ENCODE measurements at regions not wholly inside any gene's neighbourhood (a gene's known extent, or its start where the extent isn't known, plus 50 kb on each side); places are given as distances from the start of the nearest gene placed in this dataset.

DNA sequence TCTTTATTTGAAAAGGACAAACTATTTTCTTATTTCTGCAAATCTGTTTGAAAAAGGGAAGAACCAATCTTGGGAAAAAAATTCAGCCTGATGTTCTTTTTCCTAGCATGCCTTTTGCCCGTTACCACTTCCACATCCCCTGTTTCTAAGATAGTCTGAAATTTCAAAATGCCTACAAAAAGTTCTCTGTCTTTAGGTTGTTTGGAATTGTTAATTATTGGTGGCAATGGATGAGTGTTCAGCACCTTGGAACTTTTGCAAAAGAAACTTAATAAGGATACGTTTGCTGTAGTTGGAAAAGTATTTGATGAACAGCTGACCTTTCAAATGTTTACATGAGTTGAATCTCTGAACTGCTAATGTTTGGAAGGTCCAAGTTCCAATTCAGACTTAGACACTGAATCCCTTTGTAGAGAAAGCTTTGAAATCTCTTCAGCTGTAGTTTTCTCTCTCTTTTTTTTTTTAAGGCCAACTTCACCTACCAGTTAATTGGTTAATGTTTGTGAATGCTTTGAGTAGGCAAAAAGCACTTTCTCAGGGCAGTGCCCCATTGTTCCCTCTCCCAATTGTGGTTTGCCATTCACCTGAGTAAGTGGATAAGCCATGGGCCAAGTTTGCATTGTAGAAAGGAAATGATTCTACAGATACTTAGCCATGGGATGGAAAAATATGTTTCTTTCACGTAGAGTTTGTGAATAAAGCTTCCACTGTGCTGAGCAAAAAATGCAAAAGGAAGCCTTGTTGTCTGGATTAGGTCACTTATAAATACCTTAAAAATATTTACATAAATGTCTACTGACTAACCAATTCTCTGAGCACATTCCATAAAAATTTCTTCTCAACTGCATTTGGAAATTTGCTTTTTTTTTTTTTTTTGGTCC is 156.4 kb upstream of the ELL2 start:
- Histone ChIP-seq H3K9me3 (no peaks in the 10 kb centered on the region), H3K27me3 (no peaks in the 10 kb centered on the region), H3K27ac (no peak overlapping the region), H3K36me3 (no peaks in the 10 kb centered on the region), H3K4me1 (peaks cover 0 to 2% of the 10 kb centered on the region in 2 donors), H3K4me3 (replicated peaks in 1 of 3) (no peak overlapping the region)
- intact Hi-C loops (cut with DNase I): no loop called here
- TF ChIP-seq, protein P1, sequence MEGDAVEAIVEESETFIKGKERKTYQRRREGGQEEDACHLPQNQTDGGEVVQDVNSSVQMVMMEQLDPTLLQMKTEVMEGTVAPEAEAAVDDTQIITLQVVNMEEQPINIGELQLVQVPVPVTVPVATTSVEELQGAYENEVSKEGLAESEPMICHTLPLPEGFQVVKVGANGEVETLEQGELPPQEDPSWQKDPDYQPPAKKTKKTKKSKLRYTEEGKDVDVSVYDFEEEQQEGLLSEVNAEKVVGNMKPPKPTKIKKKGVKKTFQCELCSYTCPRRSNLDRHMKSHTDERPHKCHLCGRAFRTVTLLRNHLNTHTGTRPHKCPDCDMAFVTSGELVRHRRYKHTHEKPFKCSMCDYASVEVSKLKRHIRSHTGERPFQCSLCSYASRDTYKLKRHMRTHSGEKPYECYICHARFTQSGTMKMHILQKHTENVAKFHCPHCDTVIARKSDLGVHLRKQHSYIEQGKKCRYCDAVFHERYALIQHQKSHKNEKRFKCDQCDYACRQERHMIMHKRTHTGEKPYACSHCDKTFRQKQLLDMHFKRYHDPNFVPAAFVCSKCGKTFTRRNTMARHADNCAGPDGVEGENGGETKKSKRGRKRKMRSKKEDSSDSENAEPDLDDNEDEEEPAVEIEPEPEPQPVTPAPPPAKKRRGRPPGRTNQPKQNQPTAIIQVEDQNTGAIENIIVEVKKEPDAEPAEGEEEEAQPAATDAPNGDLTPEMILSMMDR (IDR thresholded peaks at IDR 0.05): no peak
- TF ChIP-seq POLR2A (IDR thresholded peaks at IDR 0.05): no peak
- 84 to 87% methylated on average over 3 of the region's 3 CpGs for WGBS, 2 donors
- DNase-seq: no peak

DNA sequence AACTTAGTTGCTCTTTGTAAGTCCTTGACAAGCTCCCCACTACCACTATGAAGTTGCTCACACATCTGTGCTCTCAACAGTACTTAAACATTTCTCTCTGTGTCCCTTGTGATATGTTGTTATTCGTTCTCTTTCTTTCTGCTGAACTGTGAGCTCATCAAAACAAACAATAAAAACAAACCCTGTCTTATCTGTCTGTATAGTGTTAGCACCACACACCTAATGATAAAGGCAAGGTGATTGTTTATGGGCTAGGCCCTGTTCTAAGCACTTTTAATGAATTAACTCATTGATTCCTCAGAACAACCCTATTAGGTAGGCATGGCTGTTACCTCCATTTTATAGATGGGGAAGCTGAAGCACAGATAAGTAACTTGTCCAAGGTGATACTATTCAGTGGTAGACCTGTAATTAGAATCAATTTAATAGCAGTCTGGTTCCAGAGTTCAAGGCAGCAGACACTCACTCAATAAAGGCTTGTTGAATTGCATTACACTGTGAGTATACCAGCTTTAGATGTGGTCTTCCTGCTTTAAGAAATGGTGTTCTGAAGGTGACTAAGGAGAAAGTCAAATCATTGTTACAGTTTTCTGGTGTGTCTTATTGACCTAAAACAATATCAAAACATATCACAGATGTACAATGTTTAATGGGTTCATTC is 153.6 kb upstream of the ELL2 start:
- H3K27ac ChIP-seq: no peak overlapping the region
- intact Hi-C loops (cut with DNase I): no loop called here
- 92 to 98% methylated on average over 1 of the region's 1 CpG for WGBS, 2 donors

DNA sequence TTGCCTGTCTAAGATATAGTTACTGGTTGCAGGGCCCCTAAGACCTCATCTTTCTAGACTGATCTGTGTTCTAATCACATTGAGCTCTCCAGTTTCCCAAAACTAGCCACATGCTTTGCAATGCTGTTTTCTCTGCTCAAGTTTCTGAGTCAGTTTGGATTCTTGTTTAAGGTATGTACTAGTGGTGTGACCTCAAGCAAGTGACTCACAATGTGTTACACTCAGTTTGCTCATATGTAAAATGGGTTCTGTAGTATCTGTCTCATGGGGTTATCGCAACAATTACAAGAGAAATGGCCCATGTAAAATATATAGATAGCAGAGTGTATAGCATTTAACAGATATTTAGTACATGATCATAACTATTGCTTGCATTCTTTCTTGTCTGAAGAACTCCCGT is 153.1 kb upstream of the ELL2 start:
- no peak for TF ChIP-seq POLR2A (IDR thresholded peaks at IDR 0.05)
- TF ChIP-seq, protein P1 (IDR thresholded peaks at IDR 0.05): no peak

More for the DNA sequence above, 153.6 kb upstream of the ELL2 start:
- H3K27me3 ChIP-seq: no peaks in the 10 kb centered on the region
- no peaks in the 10 kb centered on the region for H3K9me3 ChIP-seq
- H3K4me3 ChIP-seq (replicated peaks in 1 of 3): no peak overlapping the region
- H3K36me3 ChIP-seq: no peaks in the 10 kb centered on the region
- no peak for DNase-seq
- peaks cover 0 to 2% of the 10 kb centered on the region in 2 donors for H3K4me1 ChIP-seq
- TF ChIP-seq, protein P1 (IDR thresholded peaks at IDR 0.05): no peak
- no peak for TF ChIP-seq POLR2A (IDR thresholded peaks at IDR 0.05)

DNA sequence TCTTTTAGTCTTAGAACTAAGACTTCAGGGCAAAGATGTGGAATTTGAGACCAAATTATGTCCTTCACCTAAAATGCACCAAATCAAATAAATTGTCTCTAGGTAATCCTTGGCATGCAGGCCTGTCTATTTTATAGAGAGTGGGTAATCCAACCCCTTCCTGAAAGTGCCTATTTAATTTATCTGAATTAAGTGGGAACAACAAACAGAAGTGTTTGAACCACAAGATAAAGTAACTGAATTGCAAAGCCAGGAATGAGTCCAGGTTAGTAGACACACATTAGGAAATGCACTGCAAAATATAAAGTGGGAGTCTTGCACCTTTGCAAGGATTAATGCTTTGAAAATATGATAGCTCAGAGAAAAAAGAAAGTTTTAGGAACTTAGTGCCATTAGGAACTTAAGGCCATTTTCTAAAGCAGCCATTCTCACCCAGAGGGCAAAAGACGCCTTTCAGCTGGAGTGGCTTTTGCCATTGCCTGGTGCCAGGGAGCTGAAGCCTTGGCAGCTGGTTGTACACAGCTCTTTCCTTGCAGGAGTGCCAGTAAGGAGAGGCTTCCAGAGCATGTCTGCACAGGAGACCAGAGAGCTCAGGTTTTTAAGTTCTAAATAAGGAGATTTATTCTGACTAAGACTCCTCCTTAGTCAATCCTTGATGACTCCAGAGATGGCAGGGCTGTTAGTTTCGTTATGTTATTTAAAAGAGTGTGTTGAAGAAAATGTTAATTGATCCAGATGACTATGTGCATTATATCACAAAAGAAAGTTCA is 151.7 kb upstream of the ELL2 start:
- H3K9me3 ChIP-seq: no peaks in the 10 kb centered on the region
- peak; percentile 56 to 71 for DNase-seq
- intact Hi-C loops (cut with DNase I): no loop called here
- H3K27me3 ChIP-seq: no peaks in the 10 kb centered on the region
- no peak for TF ChIP-seq POLR2A (IDR thresholded peaks at IDR 0.05)
- TF ChIP-seq, protein P1 (IDR thresholded peaks at IDR 0.05): no peak
- H3K4me3 ChIP-seq (replicated peaks in 1 of 3): no peak overlapping the region
- H3K27ac ChIP-seq: peak overlapping the region in 1 of 3 donors; percentile 42
- 49 to 52% methylated on average over 2 of the region's 2 CpGs for WGBS, 2 donors
- no peaks in the 10 kb centered on the region for H3K36me3 ChIP-seq
- peaks cover 0 to 2% of the 10 kb centered on the region in 2 donors for H3K4me1 ChIP-seq

More for the DNA sequence above, 153.1 kb upstream of the ELL2 start:
- Histone ChIP-seq H3K4me1 (peaks cover 0 to 2% of the 10 kb centered on the region in 2 donors), H3K27ac (no peak overlapping the region), H3K9me3 (no peaks in the 10 kb centered on the region), H3K36me3 (no peaks in the 10 kb centered on the region), H3K27me3 (no peaks in the 10 kb centered on the region), H3K4me3 (replicated peaks in 1 of 3) (no peak overlapping the region)
- DNase-seq: no peak
- whole genome bisulfite sequencing, 2 donors: 92 to 94% methylated on average over 2 of the region's 2 CpGs
- intact Hi-C loops (cut with DNase I): no loop called here
